ENCODE measurements at regions not wholly inside any gene's neighbourhood (a gene's known extent, or its start where the extent isn't known, plus 50 kb on each side); places are given as distances from the start of the nearest gene placed in this dataset.
"Not testable (repeated sequence)": the region's sequence is repeated elsewhere in the genome, so short reads cannot be mapped to it uniquely, and the experiment has no call there.

DNA sequence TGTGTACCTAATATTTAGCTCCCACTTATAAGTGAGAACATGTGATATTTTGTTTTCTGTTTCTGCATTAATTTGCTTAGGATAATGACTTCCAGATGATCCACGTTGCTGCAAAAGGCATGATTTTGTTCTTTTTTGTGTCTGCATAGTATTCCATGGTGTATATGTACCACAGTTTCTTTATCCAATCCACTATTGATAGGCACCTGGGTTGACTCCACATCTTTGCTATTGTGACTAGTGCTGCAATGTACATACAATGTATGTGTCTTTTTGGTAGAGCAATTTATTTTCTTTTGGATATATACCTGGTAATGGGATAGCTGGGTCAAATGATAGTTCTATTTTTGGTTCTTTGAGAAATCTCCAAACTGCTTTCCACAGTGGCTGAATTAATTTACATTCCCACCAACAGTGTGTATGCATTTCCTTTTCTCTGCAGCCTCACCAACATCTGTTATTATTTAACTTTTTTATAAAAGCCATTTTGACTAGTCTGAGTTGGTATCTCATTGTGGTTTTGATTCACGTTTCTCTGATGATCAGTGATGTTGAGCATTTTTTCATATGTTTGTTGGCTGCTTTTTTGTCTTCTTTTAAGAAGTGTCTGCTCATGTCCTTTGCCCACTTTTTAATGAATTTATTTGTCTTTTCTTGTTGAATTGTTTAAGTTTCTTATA lies 102.8 kb upstream of the GAS1 start:
- not testable (repeated sequence) for DNase-seq

DNA sequence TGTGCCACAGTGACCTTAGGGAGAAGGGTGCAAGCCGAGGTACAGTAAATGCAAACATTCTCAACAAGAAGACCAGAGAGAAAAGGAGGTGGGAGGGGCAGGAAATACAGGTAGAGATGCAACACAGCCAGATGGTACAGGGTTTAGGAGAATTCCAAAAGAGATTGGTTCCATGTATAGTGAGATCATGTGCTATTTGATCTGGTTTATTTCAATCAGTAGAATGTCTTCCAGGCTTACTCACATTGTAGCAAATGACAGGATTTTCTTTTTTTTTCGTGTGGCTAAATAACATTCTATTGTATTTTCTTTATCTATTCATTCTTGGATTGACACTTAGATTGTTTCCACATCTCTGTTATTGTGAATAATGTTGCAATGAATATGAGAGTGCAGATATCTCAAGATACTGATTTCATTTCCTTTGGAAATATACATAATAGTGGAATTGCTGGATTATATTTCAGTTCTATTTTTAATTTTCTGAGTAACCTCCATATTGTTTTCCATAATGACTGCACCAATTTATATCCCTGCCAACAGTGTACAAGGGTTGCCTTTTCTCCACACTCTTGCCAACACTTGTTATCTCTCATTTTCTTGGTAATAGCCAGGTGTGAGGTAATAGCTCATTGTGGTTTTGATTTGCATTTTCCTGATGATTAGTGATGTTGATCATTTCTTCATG lies 107.8 kb upstream of the GAS1 start:
- no peak for DNase-seq

DNA sequence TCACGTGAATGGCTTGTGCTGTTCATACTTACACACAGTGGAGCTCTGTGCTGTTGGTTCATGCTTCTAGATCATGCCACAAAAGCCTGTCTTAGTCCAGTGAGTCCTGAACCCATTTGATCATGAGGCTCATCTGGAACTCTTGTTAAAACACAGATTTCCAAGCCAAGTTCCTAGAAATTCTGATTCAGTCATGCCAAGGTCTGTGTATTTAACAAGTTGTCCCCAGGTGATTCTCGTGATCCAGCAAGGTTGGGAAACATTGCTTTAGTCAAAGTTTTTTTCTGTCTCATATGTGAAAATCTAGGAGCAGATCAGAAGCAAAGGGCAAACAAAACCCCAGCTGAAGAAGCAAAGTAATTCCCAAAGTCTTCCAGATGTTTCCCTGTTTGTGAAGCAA lies 112.5 kb upstream of the GAS1 start:
- no peak for DNase-seq

DNA sequence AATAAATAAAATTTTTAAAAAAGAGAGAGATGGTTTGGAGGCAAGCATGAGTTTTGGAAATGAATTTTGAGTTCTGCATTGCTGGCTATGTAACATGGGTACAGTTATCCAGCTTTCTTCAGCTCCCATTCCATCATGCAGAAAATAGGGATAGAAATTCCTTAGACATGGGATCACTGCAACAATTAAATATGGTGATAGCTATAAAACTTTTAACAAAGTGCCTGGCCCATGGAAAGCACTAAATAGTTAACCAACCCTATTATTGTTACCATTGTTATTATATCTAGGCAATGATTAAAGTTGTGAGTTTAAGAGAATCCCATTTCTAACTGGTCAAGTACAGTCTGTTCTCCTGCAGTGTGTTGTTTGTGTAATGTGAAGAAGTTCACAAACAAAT lies 115.4 kb upstream of the GAS1 start:
- no peak for DNase-seq

GRCh38 chr9:87063246-87063645 lies 115.9 kb upstream of the GAS1 start:
- no peak for DNase-seq

GRCh38 chr9:87063871-87064270 lies 116.6 kb upstream of the GAS1 start:
- DNase-seq: no peak

DNA sequence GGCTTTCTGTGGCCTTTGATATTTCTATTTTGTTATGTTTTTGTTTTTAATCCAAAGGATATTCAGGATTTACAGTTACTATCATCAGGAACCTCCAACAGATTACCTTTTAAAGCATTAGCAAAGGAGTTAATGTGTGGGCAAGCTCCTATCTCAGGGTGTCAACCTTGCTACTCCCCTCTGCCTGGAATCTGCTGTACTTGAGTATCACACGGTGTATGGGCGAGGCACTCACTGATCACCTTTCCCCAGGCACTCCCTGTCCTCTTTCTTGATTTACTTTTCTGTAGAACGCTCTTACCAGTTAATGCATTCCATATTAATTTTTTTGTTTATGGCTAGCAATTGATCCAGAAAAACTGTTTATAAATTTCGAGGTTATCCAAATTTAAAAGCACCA lies 117.0 kb upstream of the GAS1 start:
- DNase-seq: no peak

- DNase-seq: no peak
These were observed 118.7 kb upstream of the GAS1 start for GRCh38 chr9:87065981-87066380.

GRCh38 chr9:87067426-87067825 lies 120.1 kb upstream of the GAS1 start:
- DNase-seq: no peak

DNA sequence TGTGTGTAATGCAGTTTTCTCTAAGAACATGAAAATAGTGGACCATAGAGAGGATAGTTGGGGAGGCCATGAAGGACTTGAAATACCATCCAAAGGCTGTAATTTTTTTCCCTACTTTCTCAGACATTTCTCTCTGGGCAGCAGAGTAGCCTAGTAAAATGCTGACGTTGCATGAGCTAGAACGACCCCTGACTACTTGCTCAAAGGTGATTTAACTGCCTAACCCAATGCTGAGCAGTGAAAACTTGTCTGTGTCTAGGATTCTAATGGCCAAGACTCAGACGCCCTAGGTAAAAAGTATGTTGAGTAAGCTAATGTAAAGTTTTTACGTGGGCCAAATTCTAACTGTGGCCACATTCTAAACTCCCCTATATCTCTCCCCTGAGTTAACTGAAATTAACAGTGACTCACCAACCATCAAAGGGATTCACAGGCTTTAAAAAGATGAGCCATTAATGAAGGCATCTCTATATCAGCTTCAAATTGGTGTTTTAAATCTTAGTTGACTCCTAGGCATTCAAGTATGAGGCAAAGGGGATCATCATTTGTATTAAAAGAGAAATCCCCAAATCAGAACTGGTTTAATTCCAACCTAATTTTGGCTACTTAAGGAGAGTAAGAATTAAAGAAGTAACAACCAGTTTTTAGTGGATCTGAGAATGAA lies 121.0 kb upstream of the GAS1 start:
- DNase-seq: no peak

- DNase-seq: no peak
These were observed 122.4 kb upstream of the GAS1 start for GRCh38 chr9:87069690-87070089.

- no peak for DNase-seq
These were observed 123.0 kb upstream of the GAS1 start for GRCh38 chr9:87070336-87070735.

GRCh38 chr9:87071473-87071872 lies 124.2 kb upstream of the GAS1 start:
- DNase-seq: no peak

GRCh38 chr9:87073692-87074091 lies 126.4 kb upstream of the GAS1 start:
- no peak for DNase-seq

DNA sequence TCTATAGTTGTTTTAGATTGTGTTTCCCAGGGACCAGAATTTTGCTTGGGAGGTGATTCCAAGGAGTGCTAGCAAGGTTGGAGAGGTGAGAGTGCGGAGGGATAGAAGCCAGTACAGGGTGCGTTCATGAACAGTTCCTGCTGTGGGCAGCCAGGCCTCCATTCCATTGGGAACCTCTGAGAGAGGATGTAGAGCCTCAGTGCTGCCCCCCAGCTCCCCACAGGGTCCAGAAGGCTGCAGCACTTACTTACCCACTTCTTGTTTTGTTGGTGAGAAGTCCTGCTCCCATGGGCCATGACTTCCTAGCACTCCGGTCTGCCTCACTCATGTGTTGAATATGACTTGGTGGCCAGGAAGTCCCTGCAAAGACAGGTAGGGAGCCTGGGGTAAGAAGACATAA lies 128.2 kb upstream of the GAS1 start:
- DNase-seq: no peak

DNA sequence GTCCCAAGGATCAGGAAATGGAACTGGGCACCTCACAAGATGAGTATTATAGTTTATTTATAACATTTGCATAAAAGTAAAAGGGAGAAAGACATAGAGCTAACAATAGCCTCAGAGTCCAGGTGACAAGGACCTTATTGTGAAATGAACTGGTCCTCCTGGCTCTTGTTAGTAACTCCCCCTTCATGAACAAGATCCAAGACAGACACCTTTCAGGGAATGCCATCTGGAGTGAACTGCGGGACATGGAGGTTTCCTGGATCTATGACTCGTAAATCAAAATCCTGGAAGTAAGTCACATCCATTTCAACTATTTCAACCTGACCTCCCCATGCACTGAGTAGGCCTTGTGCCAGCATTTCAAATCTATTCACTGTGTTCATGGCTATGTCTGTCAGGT lies 129.5 kb upstream of the GAS1 start:
- DNase-seq: no peak

- DNase-seq: no peak
These were observed 130.7 kb upstream of the GAS1 start for GRCh38 chr9:87077986-87078385.

DNA sequence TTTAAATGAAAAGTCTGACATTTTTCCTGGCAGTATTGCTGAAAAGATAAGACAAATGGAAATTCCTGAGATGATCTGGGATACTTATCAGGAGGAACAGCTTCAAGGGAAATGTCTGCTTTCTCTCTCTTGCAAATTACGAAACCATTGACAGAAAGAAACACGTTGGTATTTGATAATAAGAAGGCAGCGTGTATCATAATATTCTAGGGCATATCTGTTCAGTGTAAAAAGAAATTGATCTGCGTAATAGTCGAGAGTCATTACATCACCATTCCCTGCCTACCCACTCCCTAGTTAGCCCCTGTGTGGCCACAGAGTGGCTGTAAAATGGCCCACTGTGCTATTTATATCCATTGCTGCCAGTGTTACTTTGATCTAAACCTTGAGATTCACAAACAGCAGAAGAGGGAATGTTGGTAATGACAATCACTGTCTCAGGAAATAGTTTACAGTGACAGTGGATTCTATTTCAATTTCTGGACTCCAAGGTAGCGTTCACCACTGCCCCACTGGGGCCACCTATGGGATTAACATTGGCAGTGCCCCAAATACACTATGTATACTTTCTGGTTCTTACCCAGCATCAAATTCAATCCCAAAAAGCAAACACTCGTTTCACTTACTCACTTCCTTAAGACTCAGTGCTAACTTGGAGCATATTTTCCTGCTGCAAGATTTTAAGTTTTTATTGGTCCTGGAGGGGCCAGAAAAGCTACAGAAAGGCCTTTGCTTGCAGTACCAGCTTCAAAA lies 133.4 kb upstream of the GAS1 start:
- DNase-seq: no peak

DNA sequence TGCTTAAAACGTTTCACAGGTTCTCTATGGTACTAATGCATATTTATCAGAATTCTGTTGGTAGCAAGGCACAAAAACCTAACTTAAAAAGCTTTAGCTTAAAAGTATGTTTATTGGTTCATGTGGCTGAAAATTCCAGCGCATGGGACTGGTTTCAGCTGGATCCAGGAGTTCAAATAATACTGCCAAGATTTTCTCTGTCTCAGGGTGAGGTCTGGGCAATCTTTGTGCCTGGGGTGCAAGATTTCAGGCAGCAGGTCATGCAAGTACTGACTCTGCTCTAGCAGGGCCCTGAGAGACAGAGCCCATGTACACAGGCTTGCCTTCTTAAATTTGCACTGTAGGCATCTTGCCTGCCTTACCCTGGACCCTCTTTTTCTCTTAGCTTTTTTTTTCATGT lies 134.2 kb upstream of the GAS1 start:
- no peak for DNase-seq

- DNase-seq: no peak
These were observed 136.7 kb upstream of the GAS1 start for GRCh38 chr9:87083986-87084385.

- DNase-seq: no peak
These were observed 137.1 kb upstream of the GAS1 start for GRCh38 chr9:87084407-87084806.

GRCh38 chr9:87085073-87085472 lies 137.8 kb upstream of the GAS1 start:
- DNase-seq: no peak

GRCh38 chr9:87085521-87085920 lies 138.2 kb upstream of the GAS1 start:
- no peak for DNase-seq

Data from stimulated activated CD4-positive, alpha-beta T cell treated with anti-CD3 and anti-CD28 coated beads, Interleukin-15, amount 100 ng/mL, for 24 hours (primary cell).